Hematopoietic multipotent progenitor cell treated with erythropoietin and hydrocortisone succinate and interleukin-3 and kit ligand, for 6 days (in vitro differentiated cells): ENCODE measurements at regions not wholly inside any gene's neighbourhood (a gene's known extent, or its start where the extent isn't known, plus 50 kb on each side); places are given as distances from the start of the nearest gene placed in this dataset.
A peak's percentile ranks its signal among the peaks of the same experiment; 100 is the strongest.
"Not testable (repeated sequence)": the region's sequence is repeated elsewhere in the genome, so short reads cannot be mapped to it uniquely, and the experiment has no call there.

Experiments used
- DNase-seq: peaks from one replicate; pipeline ENCODE4 v3.0.0-alpha.2; 2015

GRCh38 chr18:63071701-63072141, 247.8 kb downstream of the BCL2 start:
- DNase-seq: no peak

DNA sequence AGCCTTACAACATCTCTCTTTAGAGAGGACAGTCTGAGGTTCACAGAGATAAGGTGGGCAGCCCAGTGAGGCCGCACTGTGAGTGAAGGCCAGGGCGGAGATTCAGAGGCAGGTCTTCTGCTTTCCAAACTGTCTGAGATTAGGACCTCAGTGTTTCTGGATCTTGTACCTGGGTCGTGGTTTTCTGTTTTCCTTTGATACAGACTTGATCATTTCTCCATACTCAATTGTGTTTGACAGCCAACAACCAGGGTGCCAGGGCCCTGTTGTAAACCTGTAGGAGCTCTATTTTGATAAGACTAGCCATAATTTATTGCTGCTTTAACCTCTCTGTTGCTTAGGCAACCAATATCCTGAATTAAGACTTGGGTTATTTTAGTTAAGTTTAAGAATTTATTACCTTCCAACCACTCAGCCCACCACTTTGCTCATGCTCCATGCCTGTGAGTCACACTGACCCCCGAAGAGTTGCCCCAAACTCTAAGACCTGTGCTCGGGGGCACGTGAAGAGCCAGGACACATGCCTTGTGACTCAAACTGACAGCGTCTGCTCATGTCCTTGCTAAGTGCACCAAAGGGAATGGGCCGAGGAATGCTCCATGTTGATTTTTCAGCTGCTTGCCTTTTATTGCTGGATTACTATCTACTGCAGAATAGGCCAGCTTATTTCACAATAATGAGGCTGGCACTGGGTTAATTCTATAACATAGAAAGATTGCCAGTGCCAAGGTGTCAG, 248.6 kb downstream of the BCL2 start:
- DNase-seq: peak; percentile 43

DNA sequence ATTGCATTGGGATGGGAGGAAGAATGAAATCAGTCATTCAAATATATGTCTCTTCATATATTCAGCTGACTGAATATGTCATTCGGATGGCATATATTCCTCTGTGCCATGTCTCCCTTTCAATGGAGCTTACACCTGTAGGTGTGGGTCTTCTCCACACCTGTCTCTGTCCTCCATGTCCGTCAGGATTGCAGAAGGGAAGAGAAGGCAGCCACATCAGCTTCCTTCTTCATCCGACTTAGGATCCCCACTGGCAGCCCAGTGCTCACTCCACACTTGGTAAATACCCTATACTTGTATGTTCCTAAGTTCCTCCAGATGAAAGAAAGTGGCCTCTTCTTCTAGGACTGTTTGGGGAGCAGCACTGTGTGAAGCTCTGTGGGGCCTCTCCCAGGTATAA, 250.1 kb downstream of the BCL2 start:
- no peak for DNase-seq

- no peak for DNase-seq
Observed at GRCh38 chr18:63067939-63068338, 251.6 kb downstream of the BCL2 start.

- no peak for DNase-seq
Observed at GRCh38 chr18:63065172-63065571, 254.4 kb downstream of the BCL2 start.

DNA sequence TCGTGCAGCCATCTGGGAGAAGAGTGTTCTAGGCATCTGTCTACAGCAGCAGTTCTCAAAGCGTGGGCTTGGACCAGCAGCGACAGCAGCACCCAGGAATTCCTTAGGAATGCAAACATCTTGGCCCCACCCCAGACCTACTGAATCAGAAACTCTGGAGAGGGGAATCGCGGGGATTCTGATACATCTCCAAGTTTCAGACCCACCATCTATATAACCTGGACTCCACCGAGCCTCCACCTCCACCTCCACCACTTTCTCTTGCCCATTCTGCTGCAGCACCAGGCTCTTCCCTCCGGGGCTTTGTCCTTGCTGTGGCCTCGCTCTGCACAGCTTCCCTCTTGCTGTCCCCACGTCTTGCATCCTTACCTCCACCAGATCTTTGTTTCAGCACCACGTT, 256.4 kb downstream of the BCL2 start:
- DNase-seq: no peak

DNA sequence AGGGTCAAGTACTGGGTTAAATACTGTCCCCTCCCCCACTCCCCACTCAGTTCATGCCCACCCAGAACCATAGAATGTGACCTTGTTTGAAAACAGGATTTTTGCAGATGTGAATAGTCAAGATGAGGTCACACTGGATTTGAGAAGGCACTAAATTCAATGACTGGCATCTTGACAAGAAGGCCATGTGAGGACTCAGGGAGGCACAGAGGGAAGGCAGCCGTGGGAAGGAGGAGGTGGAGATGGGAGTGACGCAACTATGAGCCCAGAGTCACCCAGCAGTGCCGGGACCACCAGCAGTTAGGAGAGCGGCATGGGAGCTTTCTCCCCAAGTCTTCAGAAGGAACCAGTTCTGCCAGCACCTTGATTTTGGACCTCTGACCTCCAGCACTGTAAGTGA, 257.3 kb downstream of the BCL2 start:
- no peak for DNase-seq

- no peak for DNase-seq
Observed at GRCh38 chr18:63061303-63061702, 258.3 kb downstream of the BCL2 start.

- DNase-seq: no peak
Observed at GRCh38 chr18:63058521-63058920, 261.0 kb downstream of the BCL2 start.

DNA sequence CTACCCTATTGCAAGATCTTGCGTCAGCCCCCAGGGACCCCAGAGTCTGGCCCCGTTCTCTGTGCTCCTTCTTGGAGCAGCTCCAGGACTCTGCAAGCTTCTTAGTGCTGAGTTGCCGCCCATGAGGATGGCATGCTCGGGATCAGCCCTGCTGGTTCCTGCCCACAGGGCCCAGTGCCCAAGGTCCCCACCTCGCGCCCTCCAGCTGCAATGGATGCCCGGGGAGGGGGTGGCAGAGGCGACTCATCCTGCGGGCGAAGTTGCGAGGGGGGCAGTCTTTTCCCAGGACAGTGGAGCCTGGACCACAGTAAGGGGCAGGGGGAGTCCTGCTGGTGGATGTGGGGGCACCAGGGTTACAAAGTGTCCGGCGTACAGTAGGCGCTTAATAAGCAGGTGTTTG, 261.9 kb downstream of the BCL2 start:
- no peak for DNase-seq

- no peak for DNase-seq
Observed at GRCh38 chr18:63054901-63055584, 264.5 kb downstream of the BCL2 start.

DNA sequence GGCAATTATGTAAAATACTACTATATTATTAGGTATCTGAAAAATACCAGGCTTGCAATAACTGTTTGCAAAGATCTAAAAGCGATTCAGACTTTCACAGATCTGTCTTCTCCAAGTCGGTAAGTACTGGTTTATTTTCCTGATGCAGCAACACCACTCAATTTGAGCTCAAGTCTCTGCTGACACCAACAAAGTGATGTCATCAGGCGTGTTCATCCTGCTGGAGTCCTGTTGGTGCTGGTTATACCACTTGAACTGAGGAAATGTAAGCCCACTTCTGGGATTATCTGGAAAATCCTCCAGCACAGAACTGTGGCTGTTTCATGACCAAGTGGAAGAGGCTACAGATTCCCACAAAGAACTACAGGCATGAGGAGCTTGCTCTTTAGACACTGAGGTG, 267.6 kb downstream of the BCL2 start:
- no peak for DNase-seq

DNA sequence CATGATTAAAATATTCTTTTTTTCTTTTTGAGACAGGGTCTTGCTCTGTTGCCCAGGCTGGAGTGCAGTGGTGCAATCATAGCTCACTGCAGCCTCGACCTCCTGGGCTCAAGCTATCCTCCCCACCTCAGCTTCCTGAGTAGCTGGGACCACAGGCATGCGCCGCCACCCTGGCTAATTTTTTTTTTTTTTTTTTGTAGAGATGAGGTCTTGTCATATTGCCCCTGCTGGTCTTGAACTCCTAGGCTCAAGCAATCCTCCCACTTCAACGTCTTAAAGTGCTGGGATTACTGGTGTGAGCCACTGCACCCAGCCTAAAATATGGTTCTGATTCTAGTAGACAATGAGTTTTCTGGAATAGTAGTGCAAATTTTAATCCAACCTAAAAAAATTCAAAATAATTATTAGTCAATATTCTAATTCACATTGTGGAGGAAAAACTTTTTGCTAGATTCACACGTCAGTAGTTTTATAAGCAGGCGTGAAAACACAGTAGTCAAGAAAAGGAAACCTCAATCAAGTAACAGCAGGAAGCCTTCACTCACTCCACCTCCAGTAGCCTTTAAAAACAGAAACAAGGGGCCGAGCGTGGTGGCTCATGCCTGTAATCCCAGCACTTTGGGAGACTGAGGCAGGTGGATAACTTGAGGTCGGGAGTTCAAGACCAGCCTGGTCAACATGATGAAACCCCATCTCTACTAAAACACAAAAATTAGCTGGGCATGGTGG, 268.7 kb downstream of the BCL2 start:
- DNase-seq: not testable (repeated sequence)

- DNase-seq: no peak
Observed at GRCh38 chr18:63046375-63046774, 273.2 kb downstream of the BCL2 start.

- DNase-seq: no peak
Observed at GRCh38 chr18:63043516-63043915, 276.1 kb downstream of the BCL2 start.

DNA sequence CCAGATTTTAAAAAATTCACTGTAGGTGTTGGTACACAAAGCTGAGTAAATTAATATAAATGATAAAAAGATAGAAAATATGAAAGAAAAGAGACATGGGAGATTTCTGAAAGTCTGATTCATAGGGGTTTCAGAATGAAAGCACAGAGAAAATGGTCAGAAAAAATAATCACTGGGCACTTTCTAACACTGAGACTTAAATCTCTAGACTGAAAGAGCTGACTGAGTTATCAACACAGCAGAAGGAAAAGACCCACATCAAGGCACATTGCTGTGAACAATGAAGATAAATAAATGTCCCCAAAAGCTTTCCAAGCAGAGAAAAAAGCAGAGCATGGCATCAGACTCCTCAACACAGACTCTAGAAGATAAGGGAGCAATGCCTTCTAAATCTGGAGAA, 277.2 kb downstream of the BCL2 start:
- DNase-seq: no peak

GRCh38 chr18:63040788-63041410, 278.7 kb downstream of the BCL2 start:
- DNase-seq: no peak

DNA sequence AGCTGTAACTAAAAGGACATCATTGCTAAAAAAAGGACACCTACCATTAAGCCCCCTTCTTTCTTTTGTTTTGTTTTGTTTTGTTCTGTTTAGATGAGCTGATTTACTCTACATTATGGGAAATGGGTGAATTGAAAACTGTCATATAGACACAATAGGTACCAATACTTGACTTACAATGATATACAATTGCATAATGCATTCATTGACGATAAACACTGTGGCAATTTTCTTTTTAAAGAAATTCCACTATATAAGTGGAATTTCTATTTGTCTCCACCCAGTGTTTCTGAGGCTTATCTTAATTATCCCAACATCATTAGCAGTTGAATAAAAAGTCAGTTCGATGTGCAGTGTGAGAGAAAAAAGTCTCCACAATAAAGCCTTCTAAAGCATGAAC, 282.1 kb downstream of the BCL2 start:
- no peak for DNase-seq

- DNase-seq: no peak
Observed at GRCh38 chr18:63031375-63031774, 288.2 kb downstream of the BCL2 start.
